ENCODE measurements at regions not wholly inside any gene's neighbourhood (a gene's known extent, or its start where the extent isn't known, plus 50 kb on each side); places are given as distances from the start of the nearest gene placed in this dataset.

GRCh38 chr3:186439725-186440124 lies 77.7 kb upstream of the DGKG start:
- TF ChIP-seq EP300 (IDR thresholded peaks at IDR 0.05; ENCODE audit: borderline replicate concordance in 1 of 2, control insufficient read depth in 1 of 2, low read depth in 2 of 2, low read length in 2 of 2) (no peak), POLR2A (IDR thresholded peaks at IDR 0.05; ENCODE audit: low read depth, low read length) (no peak), CTCF (IDR thresholded peaks at IDR 0.05 in 2 of 3, conservative IDR thresholded peaks at IDR 0.05 in 1 of 3; ENCODE audit: control insufficient read depth in 2 of 3, extremely low read depth in 1 of 3, insufficient read depth in 1 of 3, low read depth in 3 of 3, low read length in 3 of 3) (no peak), CHD2 (IDR thresholded peaks at IDR 0.05; ENCODE audit: borderline replicate concordance, low read depth, low read length) (no peak)
